ENCODE measurements at regions not wholly inside any gene's neighbourhood (a gene's known extent, or its start where the extent isn't known, plus 50 kb on each side); places are given as distances from the start of the nearest gene placed in this dataset.

GRCh38 chr1:113255038-113255719 is 135.1 kb upstream of the MAGI3 start:
- Mint-ChIP-seq H3K27ac (ENCODE audit: unreplicated experiment) (no peak overlapping the region), H3K27me3 (ENCODE audit: unreplicated experiment) (peaks cover 28% of the 10 kb centered on the region), H3K4me1 (ENCODE audit: unreplicated experiment) (no peaks in the 10 kb centered on the region), H3K4me3 (ENCODE audit: unreplicated experiment) (no peak overlapping the region), H3K9me3 (ENCODE audit: unreplicated experiment) (no peaks in the 10 kb centered on the region), H3K36me3 (ENCODE audit: unreplicated experiment) (no peaks in the 10 kb centered on the region)
- TF ChIP-seq, protein P1, sequence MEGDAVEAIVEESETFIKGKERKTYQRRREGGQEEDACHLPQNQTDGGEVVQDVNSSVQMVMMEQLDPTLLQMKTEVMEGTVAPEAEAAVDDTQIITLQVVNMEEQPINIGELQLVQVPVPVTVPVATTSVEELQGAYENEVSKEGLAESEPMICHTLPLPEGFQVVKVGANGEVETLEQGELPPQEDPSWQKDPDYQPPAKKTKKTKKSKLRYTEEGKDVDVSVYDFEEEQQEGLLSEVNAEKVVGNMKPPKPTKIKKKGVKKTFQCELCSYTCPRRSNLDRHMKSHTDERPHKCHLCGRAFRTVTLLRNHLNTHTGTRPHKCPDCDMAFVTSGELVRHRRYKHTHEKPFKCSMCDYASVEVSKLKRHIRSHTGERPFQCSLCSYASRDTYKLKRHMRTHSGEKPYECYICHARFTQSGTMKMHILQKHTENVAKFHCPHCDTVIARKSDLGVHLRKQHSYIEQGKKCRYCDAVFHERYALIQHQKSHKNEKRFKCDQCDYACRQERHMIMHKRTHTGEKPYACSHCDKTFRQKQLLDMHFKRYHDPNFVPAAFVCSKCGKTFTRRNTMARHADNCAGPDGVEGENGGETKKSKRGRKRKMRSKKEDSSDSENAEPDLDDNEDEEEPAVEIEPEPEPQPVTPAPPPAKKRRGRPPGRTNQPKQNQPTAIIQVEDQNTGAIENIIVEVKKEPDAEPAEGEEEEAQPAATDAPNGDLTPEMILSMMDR (IDR thresholded peaks at IDR 0.05), result no peak
- no peak for DNase-seq (ENCODE audit: extremely low spot score, unreplicated experiment)

DNA sequence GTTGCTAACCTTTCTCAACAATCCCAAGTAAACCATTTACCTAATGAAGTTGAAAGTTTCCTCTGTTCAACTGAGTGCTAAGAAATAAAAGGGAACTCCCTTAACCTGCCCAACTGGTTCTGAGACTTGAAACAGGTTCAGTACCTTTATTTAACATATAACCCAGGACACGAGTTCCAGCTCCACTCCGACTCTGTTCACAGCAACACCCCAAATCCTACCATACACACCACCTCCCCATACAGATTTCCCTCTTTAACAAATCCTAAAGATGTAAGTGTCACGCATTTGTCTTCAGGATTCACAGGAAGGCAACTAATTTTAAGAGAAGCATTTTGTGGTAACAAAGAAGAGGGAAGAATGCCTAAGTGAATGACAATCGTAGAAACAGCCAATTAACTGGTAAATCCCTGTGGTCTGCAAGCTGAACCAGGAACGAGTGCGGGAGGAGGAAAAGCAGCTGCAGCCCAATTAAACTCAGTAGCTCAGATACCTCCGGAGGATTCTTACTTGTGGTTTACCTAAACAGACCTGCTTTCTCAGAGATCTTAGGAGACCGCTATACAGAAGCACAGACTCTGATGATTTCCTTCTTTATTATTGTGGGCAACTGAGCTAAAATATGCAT is 134.5 kb upstream of the MAGI3 start:
- Mint-ChIP-seq H3K27me3 (ENCODE audit: unreplicated experiment) (peaks cover 31% of the 10 kb centered on the region), H3K36me3 (ENCODE audit: unreplicated experiment) (no peaks in the 10 kb centered on the region), H3K4me1 (ENCODE audit: unreplicated experiment) (no peaks in the 10 kb centered on the region), H3K4me3 (ENCODE audit: unreplicated experiment) (no peak overlapping the region), H3K27ac (ENCODE audit: unreplicated experiment) (no peak overlapping the region), H3K9me3 (ENCODE audit: unreplicated experiment) (no peaks in the 10 kb centered on the region)
- no peak for DNase-seq (ENCODE audit: extremely low spot score, unreplicated experiment)
- TF ChIP-seq, protein P1 (IDR thresholded peaks at IDR 0.05), result no peak

- Mint-ChIP-seq H3K4me3 (ENCODE audit: unreplicated experiment) (no peak overlapping the region), H3K36me3 (ENCODE audit: unreplicated experiment) (no peaks in the 10 kb centered on the region), H3K27ac (ENCODE audit: unreplicated experiment) (no peak overlapping the region), H3K4me1 (ENCODE audit: unreplicated experiment) (no peaks in the 10 kb centered on the region), H3K9me3 (ENCODE audit: unreplicated experiment) (no peaks in the 10 kb centered on the region), H3K27me3 (ENCODE audit: unreplicated experiment) (peaks cover 29% of the 10 kb centered on the region)
- DNase-seq (ENCODE audit: extremely low spot score, unreplicated experiment), result no peak
- TF ChIP-seq, protein P1 (IDR thresholded peaks at IDR 0.05), result no peak
These were observed 134.0 kb upstream of the MAGI3 start for GRCh38 chr1:113256348-113256729.

DNA sequence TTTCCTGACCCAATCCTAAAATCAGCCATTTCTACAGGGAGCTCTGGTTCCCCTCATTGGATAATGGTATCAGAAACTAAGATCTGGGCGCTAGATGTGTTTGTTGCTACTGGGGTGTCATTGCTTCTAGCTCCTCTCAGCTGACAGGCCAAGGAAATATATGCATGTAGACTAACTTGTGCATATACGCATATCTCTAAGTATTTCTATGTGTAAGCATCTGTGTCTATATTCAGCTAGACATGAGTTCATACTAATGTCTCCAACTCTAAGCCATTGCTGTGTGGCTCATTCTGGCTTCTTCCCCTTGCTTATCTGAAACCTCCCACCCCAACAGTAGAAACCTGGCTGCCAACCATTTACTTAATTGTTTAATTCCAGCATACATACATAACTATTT is 130.3 kb upstream of the MAGI3 start:
- Mint-ChIP-seq H3K9me3 (ENCODE audit: unreplicated experiment) (no peaks in the 10 kb centered on the region), H3K27me3 (ENCODE audit: unreplicated experiment) (peaks cover 14% of the 10 kb centered on the region), H3K36me3 (ENCODE audit: unreplicated experiment) (no peaks in the 10 kb centered on the region), H3K4me1 (ENCODE audit: unreplicated experiment) (no peaks in the 10 kb centered on the region), H3K4me3 (ENCODE audit: unreplicated experiment) (no peak overlapping the region), H3K27ac (ENCODE audit: unreplicated experiment) (no peak overlapping the region)
- TF ChIP-seq, protein P1 (IDR thresholded peaks at IDR 0.05), result no peak
- DNase-seq (ENCODE audit: extremely low spot score, unreplicated experiment), result no peak

DNA sequence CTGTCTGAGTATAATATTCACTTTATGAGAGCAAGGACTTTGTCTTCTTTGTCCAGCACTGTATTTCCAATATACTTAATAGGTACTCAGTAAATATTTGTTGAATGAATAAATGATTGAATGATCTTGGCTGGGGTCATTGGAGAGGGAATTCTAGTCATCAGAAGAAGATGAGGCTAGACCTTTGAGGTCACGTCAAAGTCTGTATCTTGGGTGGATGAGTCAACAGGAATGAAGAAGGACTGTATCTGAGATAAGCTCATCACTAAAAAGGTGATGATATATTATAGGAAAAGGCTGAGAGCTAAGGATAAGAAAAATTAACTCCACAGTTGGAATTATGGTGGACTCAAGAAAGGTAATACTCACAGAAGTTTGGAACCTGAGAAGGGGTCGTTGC is 125.1 kb upstream of the MAGI3 start:
- Mint-ChIP-seq H3K4me3 (ENCODE audit: unreplicated experiment) (no peak overlapping the region), H3K36me3 (ENCODE audit: unreplicated experiment) (no peaks in the 10 kb centered on the region), H3K9me3 (ENCODE audit: unreplicated experiment) (no peaks in the 10 kb centered on the region), H3K27ac (ENCODE audit: unreplicated experiment) (no peak overlapping the region), H3K27me3 (ENCODE audit: unreplicated experiment) (peaks cover 3% of the 10 kb centered on the region), H3K4me1 (ENCODE audit: unreplicated experiment) (no peaks in the 10 kb centered on the region)
- no peak for DNase-seq (ENCODE audit: extremely low spot score, unreplicated experiment)
- TF ChIP-seq, protein P1 (IDR thresholded peaks at IDR 0.05), result no peak

Measured in osteocyte (in vitro differentiated cells).